NCI-H2171 treated with DMSO at 0.1 percent for 48 hours (cell line): ENCODE measurements at regions not wholly inside any gene's neighbourhood (a gene's known extent, or its start where the extent isn't known, plus 50 kb on each side); places are given as distances from the start of the nearest gene placed in this dataset.

Experiments
- DNase-seq: peaks from one replicate; lab custom pipeline; 2025; lab: John Stamatoyannopoulos, UW

DNA sequence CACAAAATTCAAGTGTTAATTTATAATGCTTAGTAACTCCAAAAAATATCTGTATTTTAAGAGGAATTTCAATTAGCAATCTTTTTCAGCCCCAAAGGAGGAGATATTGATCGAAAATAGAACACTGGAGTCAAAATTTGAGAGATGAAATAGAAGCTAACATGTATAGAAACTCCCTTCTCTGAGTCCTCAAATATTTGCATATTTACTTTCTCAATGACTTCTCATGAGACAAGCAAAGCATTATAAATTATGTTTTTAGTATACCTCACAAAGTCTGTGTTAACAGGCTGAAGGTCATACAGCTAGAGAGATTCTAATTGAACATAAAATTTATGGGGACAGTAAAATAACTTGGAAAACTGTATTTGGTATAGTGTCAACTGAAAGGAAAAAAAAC is 260.5 kb downstream of the GPAM start:
- DNase-seq = no peak

DNA sequence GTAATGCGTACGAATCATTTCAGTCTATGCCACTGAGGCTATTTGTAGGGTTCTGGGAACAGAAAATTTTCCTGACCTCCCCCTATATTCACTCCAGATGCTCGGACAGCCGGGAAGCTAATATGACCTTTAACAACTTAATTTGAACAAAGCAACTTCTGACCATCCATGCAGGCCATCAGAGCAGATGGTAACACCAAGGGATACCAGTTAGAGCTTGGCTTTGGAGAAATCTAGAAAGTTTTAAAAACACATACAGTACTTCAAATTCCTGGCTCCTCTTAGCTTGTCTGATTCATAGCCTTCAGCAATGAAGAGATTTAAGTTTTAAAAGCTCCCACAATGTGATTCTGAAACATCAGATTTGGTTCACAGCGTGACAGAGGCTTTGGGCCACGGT is 257.3 kb downstream of the GPAM start:
- no peak for DNase-seq

DNA sequence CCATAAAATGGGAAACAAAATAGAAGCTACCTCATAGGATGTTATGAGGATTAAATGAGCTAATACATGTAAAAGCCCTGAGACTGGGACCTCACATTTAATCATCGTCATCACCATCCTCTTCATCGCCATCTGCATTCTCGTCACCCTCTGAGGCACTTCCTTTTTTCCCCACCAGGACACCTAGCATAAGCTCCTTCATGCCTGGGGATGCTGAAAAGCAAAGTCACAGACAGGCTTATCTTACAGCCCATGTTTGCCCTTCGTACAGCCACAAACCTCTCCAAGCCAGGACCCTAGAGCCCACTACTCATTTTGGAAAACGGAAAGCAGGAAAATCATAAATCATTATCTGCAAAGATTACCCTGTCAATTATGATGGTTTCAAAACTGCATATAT is 249.6 kb downstream of the GPAM start:
- no peak for DNase-seq

DNA sequence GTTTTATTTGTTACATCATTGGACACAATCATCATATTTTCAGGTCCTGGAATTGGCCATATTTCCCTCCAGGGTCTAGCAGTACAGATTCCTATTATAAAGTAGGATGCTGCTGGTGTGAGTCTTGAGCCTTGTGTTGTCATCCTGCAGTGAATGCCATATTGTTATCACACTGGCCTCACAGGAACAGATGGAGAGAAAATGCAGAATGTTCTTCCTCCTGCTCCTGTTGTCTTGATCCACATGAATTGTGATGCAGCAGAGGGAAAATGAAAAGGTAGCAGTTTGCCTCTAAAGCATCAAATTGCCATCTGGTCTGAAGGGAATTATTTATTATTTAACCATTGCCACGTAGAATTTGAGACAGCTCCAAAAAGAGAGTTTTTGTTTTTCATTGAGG is 248.6 kb downstream of the GPAM start:
- no peak for DNase-seq

DNA sequence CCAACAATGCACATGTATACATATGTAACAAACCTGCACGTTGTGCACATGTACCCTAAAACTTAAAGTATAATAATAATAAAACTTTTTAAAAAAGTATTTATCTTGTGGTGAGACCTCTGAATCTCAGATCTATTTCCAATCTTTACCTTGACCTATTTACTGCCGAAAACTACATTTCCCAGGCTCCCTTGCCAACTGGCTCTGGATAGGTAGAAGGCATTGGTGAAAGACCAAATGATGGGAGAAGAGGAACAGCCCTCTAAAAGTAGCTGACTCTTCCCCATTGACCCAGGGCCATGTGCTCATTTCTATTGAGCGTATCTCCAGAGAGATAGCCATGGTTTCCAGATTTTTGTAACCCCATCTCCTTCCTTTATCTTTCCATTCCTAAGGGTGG is 247.4 kb downstream of the GPAM start:
- no peak for DNase-seq

DNA sequence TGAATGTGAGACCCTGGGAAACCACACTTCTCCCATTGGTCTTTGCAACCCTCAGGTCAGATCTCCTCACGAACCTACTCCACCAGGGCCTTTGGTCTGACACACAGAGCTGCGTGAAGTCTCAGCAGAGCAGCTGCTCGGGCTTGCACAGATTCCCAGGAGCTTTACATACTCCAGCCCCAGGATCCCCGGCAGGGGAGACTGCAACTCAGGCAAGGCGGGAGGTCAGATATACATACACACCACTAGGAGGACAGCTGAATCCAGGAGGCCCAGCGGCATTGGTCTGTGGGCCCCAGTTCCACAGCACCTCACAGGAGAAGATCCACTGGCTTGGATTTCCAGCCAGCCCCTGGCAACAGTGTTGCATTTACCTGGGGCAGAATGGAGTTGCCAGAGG is 239.2 kb downstream of the GPAM start:
- DNase-seq = no peak

DNA sequence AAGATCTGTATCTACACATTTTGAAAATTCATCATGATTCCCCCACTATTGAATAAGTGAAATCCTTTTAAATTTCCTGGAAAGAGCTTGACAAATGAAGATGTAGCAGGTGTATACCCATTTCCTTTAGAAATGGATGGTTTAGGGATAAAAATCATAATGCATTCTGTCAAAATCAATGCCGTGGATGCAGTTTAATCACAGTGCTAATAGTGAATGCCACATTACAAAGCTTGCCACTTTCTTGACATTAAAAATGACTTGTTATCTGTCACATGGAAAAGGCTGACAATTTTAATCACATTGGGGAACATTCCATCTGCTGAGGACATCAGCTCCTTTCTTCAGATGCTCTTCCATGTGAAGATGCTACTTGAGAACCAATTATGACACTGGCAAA is 229.6 kb downstream of the GPAM start:
- no peak for DNase-seq

DNA sequence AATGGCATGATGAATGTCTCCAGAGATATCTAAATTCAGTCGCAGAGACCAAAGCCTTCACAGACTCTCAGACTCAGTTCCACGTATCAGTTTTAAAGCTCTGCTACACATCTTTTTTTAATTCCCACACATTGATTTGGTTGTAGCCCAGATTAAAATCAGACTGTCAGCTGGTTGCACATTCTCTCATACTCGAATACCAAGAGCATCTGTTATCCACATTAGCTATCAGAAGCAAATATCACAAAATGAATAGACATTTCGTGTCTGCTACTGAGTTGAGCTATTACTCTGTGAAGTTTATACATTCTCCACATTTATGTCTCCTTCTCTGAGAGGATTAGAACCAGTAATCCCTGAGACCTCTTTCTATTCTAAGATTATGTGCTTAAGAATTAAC is 229.2 kb downstream of the GPAM start:
- DNase-seq = no peak

DNA sequence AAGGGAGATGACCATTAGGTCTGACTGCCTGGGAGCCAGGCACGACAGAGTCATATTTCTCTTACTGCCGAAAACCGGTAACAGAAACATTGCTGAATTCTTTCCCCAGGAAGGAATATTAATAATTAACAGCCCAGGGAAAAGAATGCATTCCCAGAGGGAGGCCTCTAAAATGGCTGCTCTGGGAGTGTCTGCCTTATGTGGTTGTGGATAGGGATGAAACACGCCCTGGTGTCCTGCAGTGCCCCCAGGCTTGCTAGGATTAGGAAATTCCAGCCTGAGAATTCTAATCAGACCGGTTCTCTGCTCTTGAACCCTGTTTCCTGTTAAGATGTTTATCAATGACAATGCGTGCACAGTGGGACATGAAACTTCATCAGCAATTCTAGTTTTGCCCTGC is 226.7 kb downstream of the GPAM start:
- no peak for DNase-seq

DNA sequence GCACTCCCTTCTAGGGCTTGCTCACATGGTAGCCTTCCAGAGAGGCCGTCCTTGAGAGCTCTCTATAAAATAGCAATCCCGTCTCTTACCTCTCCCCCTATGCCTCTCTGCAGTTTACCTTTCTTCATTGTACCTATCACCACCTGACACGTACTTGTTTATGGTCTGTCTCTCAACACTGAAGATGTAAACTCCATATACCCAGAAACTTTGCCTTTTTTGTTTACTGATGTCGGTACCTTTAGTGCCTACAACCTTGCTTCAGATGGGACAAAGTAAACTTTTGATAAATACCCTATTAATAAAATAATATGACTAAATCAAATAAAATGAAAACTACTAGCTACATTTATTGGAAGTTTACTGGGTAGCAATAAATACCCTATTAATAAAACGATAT is 220.6 kb downstream of the GPAM start:
- no peak for DNase-seq

DNA sequence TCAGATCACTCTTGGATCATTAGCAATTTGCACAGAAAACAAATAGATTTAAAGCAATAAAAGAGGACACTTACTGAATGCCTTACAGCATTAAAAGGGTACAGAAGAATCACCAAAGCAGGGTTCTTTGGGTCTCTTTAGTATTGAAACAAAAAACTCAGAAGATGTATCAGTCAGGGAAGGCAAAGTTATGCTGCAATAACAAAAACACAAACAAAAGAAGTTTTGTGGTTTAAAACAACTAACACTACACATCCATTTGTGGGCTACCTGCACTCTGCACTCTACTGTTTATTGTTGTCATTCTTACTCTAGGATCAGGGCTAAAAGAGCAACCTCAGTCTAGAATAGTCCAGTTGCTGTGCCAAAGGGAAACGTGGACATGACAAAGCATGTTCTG is 216.4 kb downstream of the GPAM start:
- DNase-seq = no peak

DNA sequence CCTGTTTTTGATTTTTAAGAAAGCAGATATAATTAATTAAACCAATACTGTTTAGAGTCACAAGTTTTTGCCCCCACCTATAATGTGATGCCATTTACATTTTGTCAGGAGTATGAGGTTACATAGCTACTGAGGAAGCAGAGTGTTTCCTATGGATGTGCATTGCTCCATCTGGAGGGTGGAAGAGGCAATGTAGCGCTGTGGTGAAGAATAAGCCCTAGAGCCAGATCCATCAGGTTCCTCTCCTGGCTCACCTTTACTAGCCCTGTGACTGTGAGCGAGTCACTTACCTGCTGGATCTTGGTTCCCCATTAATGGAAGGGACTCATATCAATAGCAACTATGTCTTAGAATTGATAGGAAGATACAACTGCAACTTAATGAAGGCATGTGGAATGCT is 216.0 kb downstream of the GPAM start:
- DNase-seq = no peak

DNA sequence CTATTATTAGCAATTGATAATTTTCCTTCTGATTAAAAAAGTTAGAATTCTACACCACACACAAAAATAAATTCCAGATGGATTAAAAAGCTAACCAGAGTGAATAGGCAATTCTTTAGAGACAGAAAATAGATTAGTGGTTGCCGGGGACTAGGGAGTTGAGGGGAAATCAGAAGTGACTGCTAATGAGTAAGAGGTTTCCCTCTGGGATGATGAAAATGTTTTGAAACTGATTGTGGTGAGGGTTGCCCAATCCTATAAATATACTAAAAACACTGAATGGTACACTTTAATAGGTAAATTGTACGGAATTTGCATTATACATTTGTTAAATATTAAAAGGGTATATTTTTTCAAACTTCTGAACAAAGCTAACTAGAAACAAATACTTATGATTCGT is 214.9 kb downstream of the GPAM start:
- no peak for DNase-seq

DNA sequence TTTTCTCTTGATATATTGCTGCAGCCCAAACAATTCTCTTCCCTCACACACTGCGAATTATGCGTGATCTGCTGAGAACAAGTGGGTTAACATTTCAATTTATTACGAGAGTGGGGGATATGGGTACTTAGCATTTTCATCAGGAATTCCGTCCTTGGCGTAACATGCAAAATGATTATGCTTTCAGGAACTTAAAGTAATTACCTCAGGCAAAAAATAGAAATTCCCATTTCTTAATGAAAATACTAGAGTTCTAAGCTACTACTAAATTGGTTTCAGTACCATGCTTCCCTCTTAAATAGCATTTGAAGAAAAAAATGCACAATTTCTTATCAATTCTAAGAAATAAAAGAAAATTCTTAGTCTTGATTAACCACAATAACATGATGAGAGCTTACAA is 213.5 kb downstream of the GPAM start:
- DNase-seq = no peak

DNA sequence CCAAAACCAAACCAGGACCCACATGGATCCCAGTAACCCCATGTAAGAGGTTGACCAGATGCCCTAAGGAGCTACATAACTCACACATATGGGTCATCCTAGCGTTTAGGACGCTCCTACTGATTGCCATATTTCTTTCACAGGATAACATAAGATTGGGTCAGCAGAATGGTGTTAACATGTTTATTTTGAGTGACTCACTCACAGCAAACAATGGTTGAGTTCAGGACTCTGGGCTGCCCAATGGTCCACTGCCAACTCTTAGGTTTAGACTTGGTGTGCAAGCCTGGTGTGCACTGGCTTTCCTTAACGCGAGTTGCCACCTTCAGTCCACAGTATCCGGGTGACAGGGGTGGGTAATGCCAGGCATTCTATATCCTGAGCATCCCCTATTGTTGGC is 211.5 kb downstream of the GPAM start:
- no peak for DNase-seq

DNA sequence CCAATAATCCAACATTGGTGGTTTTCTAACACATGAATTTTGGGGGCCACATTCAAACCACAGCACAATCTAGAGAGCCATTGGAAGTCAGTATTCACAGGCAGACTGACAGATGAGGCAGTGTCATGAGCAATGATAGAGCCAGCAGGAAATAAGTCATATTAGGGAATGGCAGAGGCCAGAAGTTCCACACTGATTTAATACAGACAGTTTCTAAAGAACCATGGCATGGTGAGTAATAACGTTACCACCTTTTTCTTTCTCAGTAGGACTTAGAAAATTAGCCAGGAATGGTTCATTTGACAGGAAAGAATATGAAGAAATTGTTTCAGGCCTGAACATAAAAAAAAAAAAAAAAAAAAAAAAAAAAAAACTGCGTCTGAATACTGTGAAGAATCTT is 210.3 kb downstream of the GPAM start:
- DNase-seq = no peak

DNA sequence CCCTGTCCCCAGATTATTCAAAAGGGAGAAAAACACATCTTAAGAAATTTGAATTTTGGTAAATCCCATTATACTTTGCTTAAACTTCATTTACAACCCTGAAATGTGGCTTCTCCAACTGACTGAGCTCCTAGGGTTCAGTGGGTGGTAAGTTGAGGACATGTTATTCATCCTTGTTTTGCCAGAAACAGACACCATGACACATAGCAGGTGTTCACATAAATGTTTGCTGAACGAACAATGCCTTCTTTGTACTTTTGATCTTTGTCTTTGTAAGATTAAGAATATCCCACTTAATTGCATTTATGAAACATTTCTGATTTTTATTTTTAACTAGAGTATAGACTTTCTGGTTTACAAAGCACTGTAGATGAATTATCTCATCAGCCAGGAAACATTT is 209.7 kb downstream of the GPAM start:
- DNase-seq = no peak

DNA sequence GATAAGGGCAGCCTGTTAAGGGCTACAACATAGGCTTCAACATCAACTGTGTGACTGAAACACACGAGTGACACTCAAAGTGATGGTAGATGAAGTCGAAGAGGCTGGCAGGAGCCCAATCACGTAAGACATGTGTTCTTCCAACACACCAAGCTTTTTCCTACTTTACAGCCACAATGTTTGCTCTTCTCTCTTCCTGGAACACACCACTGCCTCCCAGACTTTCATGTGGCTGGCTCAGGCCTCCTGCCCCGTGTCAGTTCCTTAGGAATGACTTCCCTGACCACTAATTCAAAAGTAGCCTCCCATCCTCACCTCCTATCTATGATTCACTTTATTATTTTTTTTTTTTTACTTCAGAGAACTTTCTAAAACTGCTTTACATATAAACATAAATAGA is 209.2 kb downstream of the GPAM start:
- no peak for DNase-seq

DNA sequence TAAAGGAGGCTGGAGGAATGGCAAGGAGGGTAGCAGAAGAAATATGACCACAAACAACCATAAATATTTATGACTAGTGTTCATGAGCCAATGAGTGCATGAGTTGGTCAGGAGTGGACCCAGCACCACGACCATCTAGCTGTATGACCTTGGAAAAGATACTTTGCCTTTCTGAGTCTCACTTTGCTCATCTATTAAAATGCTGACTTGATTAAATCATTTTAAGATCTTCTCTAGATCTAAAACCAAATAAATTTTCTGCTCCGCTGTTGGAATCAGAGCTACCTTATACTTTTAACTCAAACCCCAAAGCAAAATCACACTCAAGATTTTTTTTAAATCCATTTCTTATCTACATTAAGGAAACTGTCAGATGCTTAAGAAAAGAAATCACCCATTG is 207.0 kb downstream of the GPAM start:
- DNase-seq = no peak

DNA sequence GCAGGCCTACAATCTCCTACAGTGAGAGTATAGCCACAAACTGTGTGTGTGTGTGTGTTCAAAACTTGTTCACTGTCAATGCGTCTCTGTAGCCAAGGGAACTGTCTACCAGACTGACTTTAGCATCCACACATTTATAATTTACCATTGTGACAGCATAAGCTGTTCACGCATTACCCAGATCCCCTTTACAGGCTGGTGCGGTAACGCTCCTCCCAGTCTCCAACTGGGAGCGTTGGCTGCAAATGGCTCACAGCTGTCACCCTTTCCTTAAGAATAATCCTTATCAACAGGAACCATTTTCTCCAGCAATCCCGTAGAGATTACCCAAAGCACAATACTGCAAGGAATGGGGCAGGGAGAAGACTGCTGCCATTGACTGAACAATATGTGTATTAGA is 199.5 kb downstream of the GPAM start:
- DNase-seq = no peak

DNA sequence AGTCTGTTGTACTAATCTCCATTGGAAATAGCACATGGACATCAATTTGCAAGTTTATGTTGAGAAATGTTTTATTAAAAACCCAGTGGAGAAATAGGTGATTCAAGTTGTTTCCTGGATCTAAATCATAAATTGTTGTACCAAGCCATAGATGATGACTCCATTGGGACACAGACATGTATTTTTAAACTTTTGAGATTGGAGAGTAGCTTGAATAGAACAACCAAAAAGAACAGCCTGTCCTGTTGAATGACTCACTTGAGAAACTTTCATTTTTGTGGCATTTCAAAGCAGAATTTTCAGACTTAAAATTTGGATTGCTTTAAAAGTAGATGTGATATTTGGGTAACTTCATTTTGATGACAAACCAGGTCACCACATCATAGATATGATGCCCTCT is 197.5 kb downstream of the GPAM start:
- no peak for DNase-seq

DNA sequence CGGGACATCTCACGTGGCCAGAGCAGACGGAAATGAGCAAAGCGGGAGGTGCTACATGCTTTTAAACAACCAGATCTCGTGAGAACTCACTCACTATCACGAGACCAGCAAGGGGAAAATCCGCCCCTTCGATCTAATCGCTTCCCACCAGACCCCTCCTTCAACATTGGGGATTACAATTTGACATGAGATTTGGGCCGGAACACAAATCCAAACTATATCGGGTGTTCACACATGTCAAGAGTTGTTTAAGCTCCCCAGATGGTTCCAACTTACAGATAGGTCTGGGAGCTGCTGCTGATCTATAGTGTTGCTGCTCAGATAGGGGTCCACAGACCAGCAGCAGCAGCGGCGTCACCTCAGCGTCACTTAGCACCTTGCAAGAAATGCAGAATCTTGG is 194.9 kb downstream of the GPAM start:
- no peak for DNase-seq

DNA sequence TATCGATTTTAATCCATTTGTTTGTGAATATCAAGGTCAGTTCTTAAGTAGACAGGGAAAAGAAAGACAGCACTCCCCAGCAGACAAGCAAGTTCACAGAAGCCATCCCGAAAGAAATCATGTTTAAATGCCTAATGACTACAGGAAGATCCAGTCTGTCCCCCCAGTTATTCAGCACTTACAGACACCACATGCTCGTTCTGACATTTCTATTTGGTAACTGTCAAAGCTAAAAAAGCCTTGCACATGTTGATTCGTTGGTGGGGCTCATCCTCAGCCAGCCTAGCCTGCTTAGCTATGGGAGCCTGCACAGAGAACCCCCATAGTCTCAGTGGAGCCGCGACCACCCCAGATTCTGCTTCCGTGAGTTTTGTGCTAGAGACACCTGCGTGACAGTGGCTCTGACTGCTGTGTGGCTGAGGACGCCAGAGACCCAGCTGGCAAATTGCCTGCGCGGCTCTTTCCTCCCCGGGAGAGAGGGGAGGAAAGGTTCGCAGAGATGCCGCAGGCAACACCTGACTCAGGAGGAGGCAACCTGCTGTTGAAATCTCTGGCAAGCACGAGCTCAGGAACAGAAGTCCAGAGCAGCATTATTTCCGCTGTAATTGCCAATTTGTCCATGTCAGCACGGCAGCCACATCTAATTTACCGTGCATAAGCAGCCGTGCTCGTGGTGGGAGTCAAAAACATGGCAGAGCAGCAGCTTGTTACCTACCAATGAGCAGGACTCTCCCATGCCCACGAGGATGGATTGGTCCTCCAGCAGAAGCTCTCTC is 194.2 kb downstream of the GPAM start:
- DNase-seq = no peak

DNA sequence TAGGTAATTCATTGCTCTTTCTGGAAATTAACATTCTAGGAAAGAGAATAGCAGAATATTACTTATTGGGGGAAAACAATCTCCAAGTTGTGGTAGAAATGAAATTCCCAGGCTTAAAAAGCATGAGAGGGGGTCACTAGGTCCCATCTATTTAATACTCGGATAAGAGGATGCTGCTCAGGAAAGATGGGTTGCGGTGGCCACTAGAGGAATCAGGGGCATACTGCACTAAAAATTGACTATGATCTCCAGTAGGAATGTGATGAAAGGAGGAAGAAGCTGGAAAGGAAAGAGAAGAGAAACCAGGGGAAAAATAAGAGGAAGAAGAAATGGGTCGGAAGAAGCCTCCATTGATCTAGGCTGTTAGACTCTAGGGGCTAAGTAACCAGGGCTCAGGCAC is 192.8 kb downstream of the GPAM start:
- no peak for DNase-seq

DNA sequence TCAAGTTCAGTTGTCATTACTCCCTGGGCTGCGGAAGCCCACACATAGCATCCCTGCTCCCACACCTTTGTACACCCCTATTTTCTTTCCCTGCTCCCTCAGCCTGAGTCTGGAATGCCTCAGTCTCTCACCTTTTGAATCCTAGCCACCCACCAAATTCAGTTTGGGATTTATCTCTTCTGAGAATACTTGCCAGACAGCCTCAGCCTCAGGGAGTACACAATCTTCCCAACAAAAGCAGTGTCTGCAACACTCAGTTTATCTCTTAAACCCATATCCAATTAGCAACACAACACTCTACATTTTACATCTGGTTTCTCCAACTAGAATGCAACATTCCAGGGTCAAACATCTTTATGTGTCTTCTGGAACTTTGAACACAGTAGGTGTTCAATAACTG is 190.2 kb downstream of the GPAM start:
- no peak for DNase-seq
